SHP77 (cell line): ENCODE measurements at regions not wholly inside any gene's neighbourhood (a gene's known extent, or its start where the extent isn't known, plus 50 kb on each side); places are given as distances from the start of the nearest gene placed in this dataset.
A peak's percentile ranks its signal among the peaks of the same experiment; 100 is the strongest.

Source experiments
- DNase-seq, 2 experiments: peaks; one replicate each; lab custom pipeline; 2025; lab: John Stamatoyannopoulos, UW

- no peak for DNase-seq
Observed at GRCh38 chr13:63435667-63436324, 2020.1 kb upstream of the PCDH20 start.

GRCh38 chr13:63433546-63434150 is 2018.0 kb upstream of the PCDH20 start:
- DNase-seq, result no peak

- no peak for DNase-seq
Observed at GRCh38 chr13:63427170-63427569, 2011.5 kb upstream of the PCDH20 start.

GRCh38 chr13:63425131-63425530 is 2009.5 kb upstream of the PCDH20 start:
- DNase-seq, result no peak

GRCh38 chr13:63421123-63421522 is 2005.5 kb upstream of the PCDH20 start:
- DNase-seq, result no peak

- no peak for DNase-seq
Observed at GRCh38 chr13:63420685-63421084, 2005.0 kb upstream of the PCDH20 start.

- no peak for DNase-seq
Observed at GRCh38 chr13:63414247-63414646, 1998.6 kb upstream of the PCDH20 start.

DNA sequence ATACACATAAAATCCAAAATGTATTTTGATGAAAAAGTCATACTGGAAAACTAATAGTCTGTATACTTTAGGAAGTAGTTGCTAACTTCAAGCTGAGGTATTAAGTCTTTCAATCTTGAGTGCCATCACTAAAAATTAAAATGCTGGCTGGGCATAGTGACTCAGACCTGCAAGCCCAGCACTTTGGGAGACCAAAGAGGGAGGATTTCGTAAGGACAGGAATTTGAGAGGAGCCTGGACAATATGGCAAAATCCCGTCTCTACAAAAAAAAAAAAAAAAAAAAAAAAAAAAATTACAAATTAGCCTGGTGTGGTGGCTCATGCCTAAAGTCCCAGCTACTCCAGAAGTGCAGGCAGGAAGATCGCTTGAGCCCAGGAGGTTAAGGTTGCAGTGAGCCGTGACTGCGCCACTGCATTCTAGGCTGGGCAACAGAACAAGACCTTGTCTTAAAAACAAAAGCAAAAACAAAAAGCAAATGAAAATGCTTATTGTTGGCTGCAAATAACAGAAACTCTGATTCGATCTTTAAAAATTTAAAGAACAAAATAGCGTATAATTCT is 1994.2 kb upstream of the PCDH20 start:
- peak in 1 of 2 experiments; percentile 28 for DNase-seq

- peak in 1 of 2 experiments; percentile 10 for DNase-seq
Observed at GRCh38 chr13:63408331-63409189, 1992.9 kb upstream of the PCDH20 start.

DNA sequence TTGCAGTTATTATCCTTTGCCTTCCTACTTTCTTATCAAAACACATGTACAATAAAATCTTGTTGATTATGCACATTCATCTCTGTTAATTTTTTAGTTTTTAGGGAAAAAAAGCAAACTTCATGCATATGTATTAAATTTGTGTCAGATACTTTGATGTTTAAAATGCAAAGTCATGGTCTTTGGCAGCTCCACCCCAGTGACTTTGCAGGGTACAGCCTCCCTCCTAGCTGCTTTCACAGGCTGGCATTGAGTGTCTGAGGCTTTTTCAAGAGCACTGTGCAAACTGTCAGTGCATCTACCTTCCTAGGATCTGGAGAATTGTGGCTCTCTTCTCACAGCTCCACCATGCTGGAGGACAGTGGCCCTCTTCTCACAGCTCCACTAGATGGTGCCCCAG is 1988.1 kb upstream of the PCDH20 start:
- DNase-seq, result no peak

- DNase-seq, result no peak
Observed at GRCh38 chr13:63396746-63397145, 1981.1 kb upstream of the PCDH20 start.

- no peak for DNase-seq
Observed at GRCh38 chr13:63393112-63393511, 1977.5 kb upstream of the PCDH20 start.

GRCh38 chr13:63389756-63390155 is 1974.1 kb upstream of the PCDH20 start:
- DNase-seq, result no peak

DNA sequence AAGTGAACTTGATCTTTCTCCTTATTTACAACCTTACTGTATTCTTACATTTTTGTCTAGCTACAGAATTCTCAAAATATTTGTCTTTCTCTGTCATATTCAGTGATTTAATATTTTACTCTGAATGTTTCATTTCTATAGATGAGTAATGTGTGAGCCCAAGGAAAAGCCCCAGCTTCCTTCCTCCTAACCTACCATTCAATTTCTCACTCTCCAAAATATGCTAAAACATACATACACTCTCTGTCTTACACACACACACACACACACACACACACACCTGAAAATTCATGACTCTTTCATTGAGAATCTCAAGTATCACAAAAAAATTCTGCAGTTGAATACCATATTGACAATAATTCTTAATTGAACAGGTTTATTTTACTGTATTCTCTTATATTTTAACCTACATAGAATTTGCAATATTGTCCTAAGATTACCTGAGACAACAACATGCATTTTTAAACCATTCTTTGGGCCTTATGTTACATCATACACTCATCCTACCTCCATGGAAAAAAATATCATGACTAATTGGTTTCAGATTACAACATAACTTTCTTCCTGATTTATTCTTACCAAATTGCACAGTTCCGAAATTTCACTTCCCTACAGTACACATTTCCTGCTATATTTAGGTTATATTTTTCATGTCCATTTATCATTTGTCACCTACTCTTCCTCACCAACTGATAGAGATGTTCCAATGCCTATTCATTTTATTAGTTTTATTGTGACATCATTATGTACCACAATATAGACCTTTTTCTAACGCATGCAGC is 1965.6 kb upstream of the PCDH20 start:
- DNase-seq, result no peak

- no peak for DNase-seq
Observed at GRCh38 chr13:63377986-63378385, 1962.3 kb upstream of the PCDH20 start.

GRCh38 chr13:63370101-63370500 is 1954.5 kb upstream of the PCDH20 start:
- no peak for DNase-seq

DNA sequence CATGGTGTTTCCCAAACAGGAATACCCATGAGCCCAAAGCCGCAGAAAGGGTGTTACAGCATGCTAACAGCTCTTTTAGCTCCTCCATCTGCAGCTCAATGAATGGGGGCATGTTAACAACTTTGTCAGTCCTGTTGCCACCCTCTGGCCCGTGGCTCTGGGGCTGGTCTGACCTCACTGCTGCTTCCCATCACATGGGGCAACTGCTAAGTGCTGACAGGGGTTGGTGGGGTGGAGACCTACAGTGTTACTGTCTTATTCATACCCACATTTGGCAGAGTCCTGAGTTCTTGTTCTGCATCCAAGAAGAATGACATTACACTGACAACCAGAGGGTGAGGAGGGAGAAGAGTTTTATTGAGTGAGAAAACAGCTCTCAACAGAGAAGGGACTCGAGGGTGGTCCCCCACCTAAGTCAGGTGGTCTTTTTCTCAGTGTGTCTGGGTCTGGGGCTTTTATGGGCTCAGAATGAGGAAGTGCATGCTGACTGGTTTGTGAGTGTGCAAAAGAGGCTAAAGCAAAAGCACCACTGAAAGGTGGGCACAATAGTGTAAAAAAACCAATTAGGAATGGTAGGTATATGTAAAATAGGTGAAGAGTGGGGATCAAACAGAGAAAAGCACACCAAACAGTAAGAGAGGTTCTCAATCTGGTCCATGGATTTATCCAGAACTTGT is 1952.0 kb upstream of the PCDH20 start:
- DNase-seq, result no peak

DNA sequence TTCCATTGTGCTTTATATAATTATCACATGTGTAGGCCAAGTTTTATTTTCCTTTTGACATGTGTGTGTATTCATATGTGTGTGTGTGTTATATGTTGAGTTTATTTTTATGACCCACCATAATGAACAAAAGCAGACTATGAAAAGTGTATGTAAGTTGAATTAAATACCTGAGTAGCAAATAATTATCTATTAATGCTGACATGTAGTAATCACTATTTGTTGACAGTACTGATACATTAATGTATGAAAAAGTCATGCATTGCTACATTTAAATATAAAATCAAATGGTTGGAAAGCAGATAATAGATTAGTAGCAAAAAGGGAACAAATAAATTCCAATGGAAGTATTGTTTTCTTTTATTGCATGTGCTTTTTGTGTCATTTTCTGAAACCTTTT is 1948.5 kb upstream of the PCDH20 start:
- DNase-seq, result no peak

GRCh38 chr13:63351533-63351932 is 1935.9 kb upstream of the PCDH20 start:
- no peak for DNase-seq

DNA sequence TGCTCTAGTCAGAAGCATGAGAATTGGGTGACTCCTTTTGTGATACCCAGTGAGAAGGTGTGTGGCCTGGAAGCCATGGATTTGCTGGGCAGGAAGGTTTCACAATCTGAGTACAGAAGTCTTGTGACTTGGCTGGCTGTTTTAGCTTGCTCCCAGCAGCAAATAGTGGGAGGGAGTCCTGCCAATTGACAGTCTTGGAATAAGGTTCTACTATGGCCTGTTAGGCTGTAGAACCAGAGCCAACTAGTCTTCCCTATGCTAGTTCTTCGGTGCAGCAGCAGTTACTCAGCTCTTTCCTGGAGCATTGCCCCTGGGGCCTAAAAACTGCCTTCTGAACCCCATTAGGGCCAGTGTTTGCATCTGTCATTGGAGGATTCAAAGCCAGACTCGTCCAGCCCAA is 1935.4 kb upstream of the PCDH20 start:
- no peak for DNase-seq

GRCh38 chr13:63345835-63346234 is 1930.2 kb upstream of the PCDH20 start:
- DNase-seq, result no peak
